Activated T-helper 17 cell treated with anti-CD3 and anti-CD28 coated beads, Interleukin-2, amount 50 U/mL, for 72 hours (primary cell): ENCODE measurements at regions not wholly inside any gene's neighbourhood (a gene's known extent, or its start where the extent isn't known, plus 50 kb on each side); places are given as distances from the start of the nearest gene placed in this dataset.
"Not testable (repeated sequence)": the region's sequence is repeated elsewhere in the genome, so short reads cannot be mapped to it uniquely, and the experiment has no call there.

Experiments used
- ATAC-seq: fragments of 150-1000 bp; cut with Tn5 transposase; replicated peaks from 2 replicates; pipeline ENCODE4 v1.10.0; 2021; ENCODE audit warnings: mild to moderate bottlenecking, moderate library complexity
- H3K27ac Mint-ChIP-seq: one replicate; pipeline ENCODE4 v1.8.0; 2022; ENCODE audit warnings: mixed read lengths
- H3K27me3 Mint-ChIP-seq: one replicate; pipeline ENCODE4 v1.8.0; 2022; ENCODE audit warnings: mixed read lengths
- H3K36me3 Mint-ChIP-seq: one replicate; pipeline ENCODE4 v1.8.0; 2022; ENCODE audit warnings: low read depth, mild to moderate bottlenecking, mixed read lengths
- H3K4me1 Mint-ChIP-seq: one replicate; pipeline ENCODE4 v1.8.0; 2022; ENCODE audit warnings: mixed read lengths
- H3K4me3 Mint-ChIP-seq: one replicate; pipeline ENCODE4 v1.8.0; 2022; ENCODE audit warnings: mild to moderate bottlenecking, mixed read lengths
- H3K9me3 Mint-ChIP-seq: one replicate; pipeline ENCODE4 v1.8.0; 2022; ENCODE audit warnings: mixed read lengths

DNA sequence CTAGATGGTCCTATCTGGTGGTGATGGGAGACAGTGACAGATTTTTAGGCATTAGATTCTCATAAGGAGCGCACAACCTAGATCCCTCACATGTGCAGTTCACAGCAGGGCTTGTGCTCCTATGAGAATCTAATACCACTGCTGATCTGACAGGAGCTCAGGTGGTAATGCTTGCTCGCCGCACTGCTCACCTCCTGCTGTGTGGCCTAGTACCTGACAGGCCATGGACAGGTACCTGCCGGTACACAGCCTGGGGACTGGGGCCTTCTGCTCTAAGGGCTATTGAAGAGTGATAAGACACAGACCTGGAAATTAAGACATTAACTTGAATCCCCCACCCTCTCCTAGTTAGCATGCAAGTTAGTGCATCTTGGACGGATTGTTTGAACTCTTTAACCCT, 64.4 kb downstream of the KLRB1 start:
- H3K4me3 Mint-ChIP-seq, H3K27ac Mint-ChIP-seq, ATAC-seq, H3K9me3 Mint-ChIP-seq, H3K27me3 Mint-ChIP-seq, H3K36me3 Mint-ChIP-seq, H3K4me1 Mint-ChIP-seq: not testable (repeated sequence)

DNA sequence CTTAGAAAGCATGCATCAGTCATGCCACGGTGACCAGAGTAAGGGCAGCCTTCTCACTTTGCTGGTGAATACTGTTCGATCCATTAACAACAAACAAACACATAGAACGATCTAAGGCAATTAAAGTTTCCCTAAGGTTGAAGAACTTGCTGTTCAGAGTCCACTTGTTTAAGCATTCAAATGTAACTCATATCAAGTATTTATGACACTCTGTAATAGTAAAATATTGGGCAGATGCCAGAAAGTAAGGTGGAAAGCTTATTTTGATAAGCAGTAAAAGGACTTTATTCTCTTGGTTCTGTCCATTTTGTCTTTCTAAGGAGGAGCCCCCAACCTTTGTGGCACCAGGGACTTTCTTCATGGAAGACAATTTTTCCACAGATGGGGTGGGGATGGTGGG, 64.9 kb downstream of the KLRB1 start:
- H3K27me3 Mint-ChIP-seq, H3K27ac Mint-ChIP-seq, H3K4me1 Mint-ChIP-seq, H3K9me3 Mint-ChIP-seq, H3K36me3 Mint-ChIP-seq, ATAC-seq, H3K4me3 Mint-ChIP-seq: not testable (repeated sequence)

DNA sequence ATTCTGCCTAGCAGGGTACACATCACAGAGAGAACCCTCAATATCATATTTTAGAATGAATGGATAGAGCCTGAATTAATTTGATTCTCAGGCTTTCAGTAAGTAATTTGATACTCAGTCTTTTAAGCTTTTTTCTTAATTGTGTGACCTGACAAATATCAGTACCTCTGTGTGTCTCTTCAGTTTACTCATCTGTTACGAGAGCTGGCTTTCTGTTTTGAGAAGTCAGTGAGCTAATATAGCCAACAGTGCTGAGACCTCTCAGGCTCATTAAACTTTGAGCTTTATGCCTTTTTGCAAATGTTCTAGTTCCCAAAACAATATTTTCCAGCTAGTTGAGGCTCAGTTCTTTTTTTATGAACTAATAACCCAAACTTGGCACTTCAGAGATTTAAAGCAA, 91.8 kb downstream of the KLRB1 start:
- H3K27me3 Mint-ChIP-seq, ATAC-seq, H3K4me3 Mint-ChIP-seq, H3K27ac Mint-ChIP-seq, H3K4me1 Mint-ChIP-seq, H3K9me3 Mint-ChIP-seq, H3K36me3 Mint-ChIP-seq: not testable (repeated sequence)

DNA sequence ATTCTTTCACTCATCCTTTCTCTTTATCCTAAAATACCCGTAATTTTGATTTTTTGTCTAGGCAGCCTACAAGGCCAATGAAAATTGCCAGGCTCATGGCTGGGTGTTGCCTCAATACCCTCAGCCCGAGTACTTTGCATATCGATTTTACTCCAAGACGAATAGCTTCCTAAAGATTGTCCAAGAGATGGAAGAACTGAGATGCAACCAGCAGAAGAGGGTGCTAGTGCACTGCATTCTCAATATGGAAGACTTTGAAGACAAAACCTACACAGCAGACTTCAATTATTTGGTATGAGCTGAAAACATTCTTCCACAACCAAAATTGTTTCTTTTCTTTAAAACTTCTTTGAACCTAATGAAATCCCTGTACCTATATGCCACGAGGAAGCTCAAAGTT, 95.0 kb downstream of the KLRB1 start:
- not testable (repeated sequence) for ATAC-seq, H3K9me3 Mint-ChIP-seq, H3K4me1 Mint-ChIP-seq, H3K4me3 Mint-ChIP-seq, H3K27me3 Mint-ChIP-seq, H3K36me3 Mint-ChIP-seq, H3K27ac Mint-ChIP-seq

DNA sequence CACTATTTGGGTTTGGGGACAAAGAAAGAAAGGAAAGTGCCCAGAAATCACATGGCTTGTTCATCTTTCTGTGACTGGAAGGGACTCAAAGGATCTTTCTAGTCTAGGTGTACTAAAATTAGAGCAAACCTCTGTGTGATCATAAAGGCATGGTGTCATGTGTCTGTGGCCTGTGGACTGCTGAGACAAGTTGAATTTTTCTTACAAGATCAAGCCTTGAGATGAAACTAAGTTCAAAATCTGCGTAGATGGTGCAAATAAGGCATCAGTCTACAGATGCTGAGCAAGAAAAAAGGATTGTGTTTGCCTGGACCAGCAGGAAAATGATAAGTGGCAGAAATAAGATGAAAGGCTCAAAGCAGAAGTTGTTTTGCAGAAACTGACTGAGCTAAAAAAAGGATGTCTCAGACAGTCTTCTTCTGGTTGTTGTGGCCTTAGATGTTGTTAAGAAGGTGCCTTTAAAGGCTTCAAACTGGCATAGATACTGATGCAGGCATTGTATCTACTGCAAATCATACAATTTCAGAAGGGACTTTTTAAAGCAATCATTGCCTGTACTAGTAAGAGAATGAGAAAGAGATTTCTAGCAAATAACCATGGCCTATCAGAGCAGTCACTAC, 97.2 kb downstream of the KLRB1 start:
- ATAC-seq, H3K36me3 Mint-ChIP-seq, H3K9me3 Mint-ChIP-seq, H3K4me1 Mint-ChIP-seq, H3K4me3 Mint-ChIP-seq, H3K27me3 Mint-ChIP-seq: not testable (repeated sequence)
- H3K27ac Mint-ChIP-seq, result peak overlapping the region; percentile 20

DNA sequence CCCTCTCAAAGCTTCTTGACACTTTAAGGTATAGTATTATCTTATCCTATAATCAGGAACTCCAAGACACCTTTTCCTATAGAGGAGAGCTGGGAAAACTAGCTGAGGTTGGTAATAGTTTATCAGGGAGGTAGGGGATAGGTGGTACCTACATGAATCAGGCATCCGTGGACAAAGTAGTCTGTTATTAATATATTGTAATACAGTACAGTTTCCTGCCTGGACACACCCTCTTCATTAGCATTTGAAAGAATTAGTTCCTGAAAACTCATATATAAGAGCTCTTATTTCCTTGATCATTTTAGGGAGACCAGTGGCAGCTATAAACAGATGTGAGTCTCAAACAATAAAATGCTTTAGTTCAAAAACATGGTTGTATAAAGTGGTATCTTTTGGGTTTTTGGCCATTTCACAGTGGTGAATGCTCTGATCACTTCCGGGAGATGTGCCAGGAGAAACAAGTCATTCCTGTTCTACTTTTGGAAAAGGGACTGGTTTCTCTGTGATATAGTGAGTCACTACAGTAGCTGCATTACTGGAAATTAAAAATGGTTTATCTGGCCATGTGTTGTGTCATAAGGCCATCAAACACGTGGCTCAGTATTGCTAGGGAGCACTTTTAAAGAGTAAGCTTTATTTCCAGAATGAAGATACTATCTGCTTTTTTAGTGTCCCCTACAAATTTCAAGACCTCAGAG, 98.1 kb downstream of the KLRB1 start:
- H3K4me3 Mint-ChIP-seq, result no peak overlapping the region
- no peaks in the 10 kb centered on the region for H3K9me3 Mint-ChIP-seq
- peaks cover 6% of the 10 kb centered on the region for H3K4me1 Mint-ChIP-seq
- no peaks in the 10 kb centered on the region for H3K27me3 Mint-ChIP-seq
- H3K27ac Mint-ChIP-seq, result no peak overlapping the region
- no peaks in the 10 kb centered on the region for H3K36me3 Mint-ChIP-seq
- ATAC-seq, result no peak

DNA sequence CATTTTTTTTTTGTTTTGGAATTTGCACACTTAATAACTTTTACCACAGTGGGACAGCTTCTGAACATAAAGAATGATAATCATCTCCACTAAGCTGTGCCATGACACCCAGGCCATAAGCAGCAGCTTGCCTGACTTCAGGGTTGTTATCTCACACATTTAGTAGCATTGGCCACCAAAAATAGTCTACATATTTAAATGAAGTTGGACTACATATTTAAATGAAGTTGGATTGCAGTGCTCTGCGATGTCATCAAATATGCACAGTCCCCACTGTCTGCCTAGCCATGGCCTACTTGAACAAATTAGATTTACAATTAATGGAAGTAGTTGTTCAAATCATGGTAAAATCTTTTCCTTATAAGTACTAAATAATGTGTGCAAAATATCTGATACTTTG, 101.0 kb downstream of the KLRB1 start:
- H3K36me3 Mint-ChIP-seq, result no peaks in the 10 kb centered on the region
- H3K27me3 Mint-ChIP-seq, result no peaks in the 10 kb centered on the region
- no peak for ATAC-seq

DNA sequence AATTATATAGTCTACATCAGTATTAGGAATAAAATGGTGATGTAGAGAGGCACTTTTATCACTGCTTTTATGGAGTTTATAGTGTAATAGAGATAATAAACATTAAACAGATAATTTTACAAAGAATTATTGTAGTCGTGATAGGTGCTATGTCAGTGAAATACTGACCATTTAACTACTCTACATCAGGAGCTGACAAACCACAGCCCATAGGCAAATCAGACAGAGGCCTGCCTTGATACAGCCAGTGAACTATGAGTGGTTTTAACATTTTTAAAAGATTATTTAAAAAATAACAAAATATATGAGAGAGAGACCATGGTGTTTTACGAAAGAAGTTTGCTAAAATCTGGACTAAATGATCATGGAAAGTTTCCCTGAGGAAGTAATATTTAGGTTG, 104.3 kb downstream of the KLRB1 start:
- H3K4me1 Mint-ChIP-seq, H3K27ac Mint-ChIP-seq, ATAC-seq, H3K27me3 Mint-ChIP-seq, H3K4me3 Mint-ChIP-seq, H3K9me3 Mint-ChIP-seq, H3K36me3 Mint-ChIP-seq: not testable (repeated sequence)

More for the DNA sequence above, 101.0 kb downstream of the KLRB1 start:
- no peaks in the 10 kb centered on the region for H3K9me3 Mint-ChIP-seq
- H3K4me3 Mint-ChIP-seq, result no peak overlapping the region
- H3K27ac Mint-ChIP-seq, result no peak overlapping the region
- peaks cover 6% of the 10 kb centered on the region for H3K4me1 Mint-ChIP-seq

DNA sequence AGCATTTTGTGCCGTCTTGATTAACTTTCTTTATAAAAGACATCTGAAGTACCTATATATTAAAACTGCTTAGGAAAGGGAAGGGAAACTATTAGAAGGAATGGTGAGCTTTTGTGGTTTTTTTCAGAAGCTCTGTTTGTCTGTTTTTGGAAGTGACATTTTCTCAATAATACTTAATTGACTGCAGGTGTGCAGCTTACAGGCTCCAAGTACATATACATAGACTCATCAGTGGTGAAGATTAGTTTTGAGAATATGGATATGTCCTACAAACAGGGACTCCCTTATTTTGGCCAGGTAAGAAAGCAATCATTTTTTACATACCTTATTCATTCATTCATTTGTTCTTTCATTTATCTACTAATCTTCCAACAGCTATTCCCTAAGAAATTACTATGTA, 104.9 kb downstream of the KLRB1 start:
- H3K36me3 Mint-ChIP-seq, H3K27ac Mint-ChIP-seq, ATAC-seq, H3K27me3 Mint-ChIP-seq, H3K9me3 Mint-ChIP-seq, H3K4me3 Mint-ChIP-seq, H3K4me1 Mint-ChIP-seq: not testable (repeated sequence)

DNA sequence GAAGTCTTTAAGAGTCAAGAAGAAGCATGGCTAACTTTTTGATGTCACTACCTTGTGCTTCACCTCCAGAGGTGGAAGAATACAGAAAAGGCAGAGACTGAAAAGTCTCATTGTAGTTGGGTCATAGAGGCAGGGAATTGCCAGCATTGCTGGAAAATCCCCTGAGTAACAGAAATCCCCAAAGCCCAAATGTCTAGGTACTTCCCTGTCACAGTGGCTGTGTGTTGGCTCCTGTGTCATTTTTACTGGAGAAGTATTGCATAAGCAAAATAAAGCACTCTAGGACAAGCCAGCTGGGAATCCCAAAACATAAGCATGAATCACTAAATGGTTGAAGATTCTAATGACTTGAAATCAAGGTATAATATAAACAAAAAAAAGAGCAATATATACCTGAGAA, 114.4 kb downstream of the KLRB1 start:
- H3K9me3 Mint-ChIP-seq, H3K4me1 Mint-ChIP-seq, H3K4me3 Mint-ChIP-seq, H3K36me3 Mint-ChIP-seq, H3K27ac Mint-ChIP-seq, H3K27me3 Mint-ChIP-seq: not testable (repeated sequence)
- peak; percentile 40 for ATAC-seq

DNA sequence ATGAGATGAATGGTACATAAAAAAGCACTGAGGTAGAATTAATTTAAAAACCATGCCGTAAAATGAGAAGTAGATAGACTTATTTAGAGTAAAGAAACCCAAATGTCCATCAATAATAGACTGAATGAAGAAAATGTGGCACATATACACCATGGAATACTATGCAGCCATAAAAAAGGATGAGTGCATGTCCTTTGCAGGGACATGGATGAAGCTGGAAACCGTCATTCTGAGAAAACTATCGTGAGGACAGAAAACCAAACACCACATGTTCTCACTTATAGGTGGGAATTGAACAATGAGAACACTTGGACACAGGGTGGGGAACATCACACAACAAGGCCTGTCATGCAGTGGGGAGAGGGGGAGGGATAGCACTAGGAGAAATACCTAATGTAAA, 126.4 kb downstream of the KLRB1 start:
- H3K27ac Mint-ChIP-seq, ATAC-seq, H3K27me3 Mint-ChIP-seq, H3K4me3 Mint-ChIP-seq, H3K36me3 Mint-ChIP-seq, H3K4me1 Mint-ChIP-seq, H3K9me3 Mint-ChIP-seq: not testable (repeated sequence)

DNA sequence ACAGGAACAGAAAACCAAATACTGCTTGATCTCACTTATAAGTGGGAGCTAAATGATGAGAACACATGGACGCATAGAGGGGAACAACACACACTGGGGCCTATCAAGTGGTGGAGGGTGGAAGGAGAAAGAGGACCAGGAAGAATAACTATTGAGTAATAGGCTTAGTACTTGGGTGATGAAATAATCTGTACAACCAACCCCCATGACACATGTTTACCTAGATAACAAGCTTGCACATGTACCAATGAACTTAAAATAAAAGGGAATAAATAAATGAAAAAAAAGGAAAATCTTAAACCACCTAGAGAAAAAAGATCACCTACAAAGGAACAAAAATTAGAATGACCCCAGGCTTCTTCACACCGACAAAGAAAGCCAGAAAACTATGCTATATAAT, 133.5 kb downstream of the KLRB1 start:
- not testable (repeated sequence) for ATAC-seq, H3K27me3 Mint-ChIP-seq, H3K9me3 Mint-ChIP-seq, H3K27ac Mint-ChIP-seq, H3K36me3 Mint-ChIP-seq, H3K4me3 Mint-ChIP-seq
- H3K4me1 Mint-ChIP-seq, result peaks cover 10% of the 10 kb centered on the region

DNA sequence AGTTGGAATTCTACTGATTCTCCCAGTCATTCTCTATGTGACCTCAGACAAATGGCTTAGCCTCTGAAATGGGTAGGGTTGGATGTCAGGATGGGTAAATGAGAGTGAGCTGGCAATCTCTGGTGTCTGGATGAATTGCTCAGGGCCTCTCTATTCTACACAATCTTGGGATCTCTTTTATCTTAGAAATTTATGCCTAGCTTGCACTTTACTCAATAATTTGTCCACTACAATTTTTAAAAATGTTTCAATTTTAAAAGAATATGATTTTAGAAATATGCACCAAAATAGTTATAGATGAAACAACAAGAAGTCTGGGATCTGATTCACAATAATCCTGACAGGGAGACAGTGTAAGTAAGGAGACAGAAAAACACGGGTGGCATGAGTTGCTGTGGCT, 134.1 kb downstream of the KLRB1 start:
- ATAC-seq, H3K27ac Mint-ChIP-seq, H3K9me3 Mint-ChIP-seq, H3K27me3 Mint-ChIP-seq, H3K36me3 Mint-ChIP-seq, H3K4me3 Mint-ChIP-seq: not testable (repeated sequence)
- peaks cover 10% of the 10 kb centered on the region for H3K4me1 Mint-ChIP-seq

DNA sequence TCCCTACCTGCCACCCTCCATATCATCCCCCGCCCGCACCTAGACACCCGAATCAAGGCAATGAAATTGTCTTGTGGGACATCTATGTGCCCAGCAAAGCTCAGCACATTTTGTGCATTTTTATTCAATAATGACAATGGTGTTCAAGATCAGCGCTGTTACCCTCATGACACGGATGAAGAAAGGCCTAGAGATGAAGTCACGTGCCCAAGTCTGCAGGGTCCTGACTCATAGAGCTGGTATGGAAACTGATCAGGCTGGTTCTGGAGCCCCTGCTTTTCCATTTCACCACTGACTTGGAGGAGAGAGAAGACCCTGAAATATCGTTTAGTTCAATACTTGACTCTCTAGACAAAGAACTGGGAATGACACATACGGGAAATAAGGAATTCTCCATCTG, 136.2 kb downstream of the KLRB1 start:
- H3K27me3 Mint-ChIP-seq, H3K27ac Mint-ChIP-seq, ATAC-seq, H3K9me3 Mint-ChIP-seq, H3K36me3 Mint-ChIP-seq, H3K4me3 Mint-ChIP-seq: not testable (repeated sequence)
- peaks cover 10% of the 10 kb centered on the region for H3K4me1 Mint-ChIP-seq

DNA sequence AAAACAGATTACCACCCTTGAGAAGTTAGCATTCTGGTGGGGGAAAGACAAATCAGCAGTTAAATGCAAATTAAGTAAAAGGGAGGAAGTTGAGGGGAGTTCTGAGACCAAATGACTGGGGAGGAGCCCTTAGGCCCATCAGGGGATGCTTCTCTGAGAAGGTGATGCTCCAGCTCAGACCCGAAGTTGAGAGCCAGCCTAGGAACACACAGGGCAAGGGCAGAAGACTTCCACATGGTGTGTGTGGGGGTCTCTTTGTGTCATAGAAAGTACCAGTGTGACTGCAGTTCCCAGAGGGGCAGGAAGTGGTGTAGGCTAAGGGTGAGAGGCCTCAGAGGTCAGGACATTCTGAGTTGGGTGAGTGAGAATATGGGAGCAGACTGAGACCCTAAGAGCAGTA, 137.3 kb downstream of the KLRB1 start:
- peak; percentile 68 for ATAC-seq
- peak overlapping the region; percentile 42 for H3K4me3 Mint-ChIP-seq

DNA sequence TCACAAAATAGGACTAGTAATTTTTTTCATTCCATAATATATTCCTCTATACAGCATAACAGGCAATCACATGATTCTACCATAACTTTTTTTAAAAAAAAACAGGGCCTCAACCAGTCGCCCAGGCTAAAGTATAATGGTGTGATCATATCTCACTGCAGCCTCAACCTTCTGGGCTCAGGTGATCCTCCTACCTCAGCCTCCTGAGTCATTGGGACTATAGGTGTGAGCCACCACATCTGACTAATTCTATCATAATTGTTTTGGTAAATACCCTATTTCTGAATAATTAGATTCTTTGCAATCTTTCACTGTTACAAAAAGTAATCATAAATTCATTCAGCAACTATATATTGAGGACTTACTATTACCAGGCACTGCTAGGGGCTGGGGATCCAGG, 137.8 kb downstream of the KLRB1 start:
- peak overlapping the region; percentile 75 for H3K27ac Mint-ChIP-seq
- H3K4me1 Mint-ChIP-seq, result peaks cover 10% of the 10 kb centered on the region
- H3K36me3 Mint-ChIP-seq, H3K9me3 Mint-ChIP-seq, H3K27me3 Mint-ChIP-seq: not testable (repeated sequence)
- H3K4me3 Mint-ChIP-seq, result peak overlapping the region; percentile 42
- ATAC-seq, result peak; percentile 87

More for the DNA sequence above, 137.3 kb downstream of the KLRB1 start:
- Mint-ChIP-seq H3K4me1 (peaks cover 10% of the 10 kb centered on the region), H3K27ac (peak overlapping the region; percentile 75)
- not testable (repeated sequence) for H3K36me3 Mint-ChIP-seq, H3K9me3 Mint-ChIP-seq, H3K27me3 Mint-ChIP-seq
